KMS-11 (cell line): ENCODE measurements at regions not wholly inside any gene's neighbourhood (a gene's known extent, or its start where the extent isn't known, plus 50 kb on each side); places are given as distances from the start of the nearest gene placed in this dataset.

Experiments used
- H2AFZ ChIP-seq: fragments of 200-600 bp; sonication (generic); 2 replicates; pipeline ENCODE4 v1.6.1; 2016; ENCODE audit warnings: antibody characterized with exemption, mixed run types, low read depth
- H3K27ac ChIP-seq: fragments of 200-600 bp; sonication (generic); 2 replicates; pipeline ENCODE4 v1.6.1; 2016; ENCODE audit warnings: mild to moderate bottlenecking, mixed run types
- H3K27me3 ChIP-seq: fragments of 200-600 bp; sonication (generic); 2 replicates; pipeline ENCODE4 v1.6.1; 2017; ENCODE audit warnings: mild to moderate bottlenecking, low read depth, mixed run types, moderate library complexity; ENCODE audit not compliant: insufficient read depth
- H3K36me3 ChIP-seq: fragments of 200-600 bp; sonication (generic); 2 replicates; pipeline ENCODE4 v1.6.1; 2017; ENCODE audit warnings: mild to moderate bottlenecking, mixed run types; ENCODE audit not compliant: insufficient read depth
- H3K4me1 ChIP-seq: fragments of 200-600 bp; sonication (generic); 2 replicates; pipeline ENCODE4 v1.6.1; 2016; ENCODE audit warnings: mild to moderate bottlenecking, low read depth, mixed run types; ENCODE audit not compliant: poor library complexity, severe bottlenecking
- H3K4me2 ChIP-seq: fragments of 200-600 bp; sonication (generic); 2 replicates; pipeline ENCODE4 v1.7.0; 2016; ENCODE audit warnings: mild to moderate bottlenecking, mixed run types
- H3K4me3 ChIP-seq: fragments of 200-600 bp; sonication (generic); IDR thresholded peaks from 2 replicates; pipeline ENCODE4 v1.6.1; 2017; ENCODE audit warnings: low read depth, low read length, mixed read lengths; ENCODE audit not compliant: insufficient read depth
- H3K79me2 ChIP-seq: fragments of 200-600 bp; sonication (generic); 2 replicates; pipeline ENCODE4 v1.6.1; 2016; ENCODE audit warnings: low read depth, mixed run types; ENCODE audit not compliant: insufficient read depth
- H3K9ac ChIP-seq: fragments of 200-600 bp; sonication (generic); 2 replicates; pipeline ENCODE4 v1.6.1; 2016; ENCODE audit warnings: mild to moderate bottlenecking, mixed run types
- H4K20me1 ChIP-seq: fragments of 200-600 bp; sonication (generic); 2 replicates; pipeline ENCODE4 v1.6.1; 2016; ENCODE audit warnings: mild to moderate bottlenecking, mixed run types; ENCODE audit not compliant: insufficient read depth
- TF ChIP-seq, protein P1 (sequence below): fragments of 200-600 bp; sonication (generic); conservative IDR thresholded peaks from 2 replicates; pipeline ENCODE4 v1.6.1; 2017; ENCODE audit warnings: low read depth, mild to moderate bottlenecking, antibody characterized with exemption, low read length, moderate library complexity, mixed read lengths

DNA sequence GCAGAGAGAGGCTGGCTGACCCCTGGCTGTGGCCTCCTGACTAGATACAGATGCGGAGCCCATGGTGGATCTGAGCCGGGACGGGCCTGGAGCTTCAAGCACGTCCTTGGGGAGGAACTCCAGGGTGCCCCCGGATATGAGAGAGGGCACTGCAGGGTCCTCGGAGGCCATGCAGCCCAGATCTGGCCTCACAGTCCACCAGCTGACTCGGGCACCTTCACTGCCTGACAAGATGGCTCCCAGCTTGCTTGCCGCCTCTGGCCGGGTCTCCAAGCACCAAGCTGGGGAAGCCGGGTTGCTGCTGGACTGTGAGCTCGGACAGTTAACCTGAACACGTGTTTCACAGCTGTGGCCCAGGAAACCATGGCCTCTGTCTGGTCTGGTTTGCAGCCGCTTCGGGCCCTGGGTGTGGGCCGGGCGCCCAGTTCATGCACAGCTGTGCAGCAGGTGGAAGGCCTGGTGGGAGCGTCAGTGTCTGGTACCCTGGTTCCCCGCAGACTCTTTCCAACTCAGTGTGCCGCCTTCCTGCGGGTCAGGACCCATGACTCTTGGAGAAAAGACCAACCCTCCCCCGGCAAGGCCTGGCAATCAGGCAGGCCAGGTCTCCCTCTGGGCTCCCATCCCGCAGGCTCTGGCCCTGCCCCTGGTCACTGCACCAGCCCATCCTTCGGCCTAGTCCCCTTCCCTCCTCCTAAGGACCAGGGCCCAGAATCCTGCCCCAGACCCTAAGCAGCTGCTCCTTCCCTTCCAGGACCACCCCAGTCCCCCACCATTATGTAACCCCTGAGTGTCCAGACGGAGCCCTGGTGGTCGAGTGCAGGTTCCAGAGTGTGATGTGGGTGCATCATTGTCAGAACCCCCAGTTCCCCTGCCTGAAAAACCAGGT is 74.6 kb upstream of the OTOS start:
- Histone ChIP-seq H3K27ac (no peak overlapping the region), H3K27me3 (peaks cover 3% of the 10 kb centered on the region; the same call in 1 of the 2 replicates), H3K79me2 (no peaks in the 10 kb centered on the region), H3K4me1 (no peaks in the 10 kb centered on the region), H3K36me3 (no peaks in the 10 kb centered on the region), H3K4me2 (no peak overlapping the region), H2AFZ (no peak overlapping the region), H3K9ac (no peak overlapping the region), H4K20me1 (no peaks in the 10 kb centered on the region), H3K4me3 (no peak overlapping the region)
- TF ChIP-seq, protein P1, sequence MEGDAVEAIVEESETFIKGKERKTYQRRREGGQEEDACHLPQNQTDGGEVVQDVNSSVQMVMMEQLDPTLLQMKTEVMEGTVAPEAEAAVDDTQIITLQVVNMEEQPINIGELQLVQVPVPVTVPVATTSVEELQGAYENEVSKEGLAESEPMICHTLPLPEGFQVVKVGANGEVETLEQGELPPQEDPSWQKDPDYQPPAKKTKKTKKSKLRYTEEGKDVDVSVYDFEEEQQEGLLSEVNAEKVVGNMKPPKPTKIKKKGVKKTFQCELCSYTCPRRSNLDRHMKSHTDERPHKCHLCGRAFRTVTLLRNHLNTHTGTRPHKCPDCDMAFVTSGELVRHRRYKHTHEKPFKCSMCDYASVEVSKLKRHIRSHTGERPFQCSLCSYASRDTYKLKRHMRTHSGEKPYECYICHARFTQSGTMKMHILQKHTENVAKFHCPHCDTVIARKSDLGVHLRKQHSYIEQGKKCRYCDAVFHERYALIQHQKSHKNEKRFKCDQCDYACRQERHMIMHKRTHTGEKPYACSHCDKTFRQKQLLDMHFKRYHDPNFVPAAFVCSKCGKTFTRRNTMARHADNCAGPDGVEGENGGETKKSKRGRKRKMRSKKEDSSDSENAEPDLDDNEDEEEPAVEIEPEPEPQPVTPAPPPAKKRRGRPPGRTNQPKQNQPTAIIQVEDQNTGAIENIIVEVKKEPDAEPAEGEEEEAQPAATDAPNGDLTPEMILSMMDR: no peak

- no peaks in the 10 kb centered on the region for H3K36me3 ChIP-seq
- H2AFZ ChIP-seq: no peak overlapping the region
- peaks cover 7% of the 10 kb centered on the region; the same call in 1 of the 2 replicates for H3K27me3 ChIP-seq
- H3K27ac ChIP-seq: no peak overlapping the region
- TF ChIP-seq, protein P1: no peak
- no peak overlapping the region for H3K9ac ChIP-seq
- no peak overlapping the region for H3K4me3 ChIP-seq
- no peak overlapping the region for H3K4me2 ChIP-seq
- no peaks in the 10 kb centered on the region for H3K79me2 ChIP-seq
- H4K20me1 ChIP-seq: no peaks in the 10 kb centered on the region
- H3K4me1 ChIP-seq: no peaks in the 10 kb centered on the region
Observed at GRCh38 chr2:240215676-240216051, 75.2 kb upstream of the OTOS start.

DNA sequence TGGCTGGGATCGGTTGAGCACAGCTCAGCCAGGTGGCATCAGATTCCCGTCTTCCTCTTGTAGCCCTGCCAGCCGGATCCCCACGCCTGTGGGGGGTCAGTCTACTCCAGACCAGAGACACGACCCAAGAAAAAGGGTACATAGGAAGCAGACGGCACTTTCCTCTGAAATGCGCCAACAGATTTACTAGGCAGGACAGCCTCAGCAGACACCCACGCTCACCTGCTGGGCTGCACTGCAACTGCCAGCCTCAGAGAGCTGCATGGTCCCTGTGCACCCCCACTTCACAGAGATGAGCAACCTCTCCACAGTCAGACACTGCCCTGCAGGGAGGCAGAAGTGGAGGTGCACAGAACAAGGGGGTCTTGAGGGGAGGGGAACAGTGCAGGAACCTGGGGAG is 75.7 kb upstream of the OTOS start:
- Histone ChIP-seq H3K79me2 (no peaks in the 10 kb centered on the region), H4K20me1 (no peaks in the 10 kb centered on the region), H3K27me3 (peaks cover 12% of the 10 kb centered on the region; the same call in 1 of the 2 replicates), H3K36me3 (no peaks in the 10 kb centered on the region), H3K4me3 (no peak overlapping the region), H3K27ac (no peak overlapping the region), H3K4me1 (no peaks in the 10 kb centered on the region), H3K9ac (no peak overlapping the region), H3K4me2 (no peak overlapping the region), H2AFZ (no peak overlapping the region)
- TF ChIP-seq, protein P1: no peak

DNA sequence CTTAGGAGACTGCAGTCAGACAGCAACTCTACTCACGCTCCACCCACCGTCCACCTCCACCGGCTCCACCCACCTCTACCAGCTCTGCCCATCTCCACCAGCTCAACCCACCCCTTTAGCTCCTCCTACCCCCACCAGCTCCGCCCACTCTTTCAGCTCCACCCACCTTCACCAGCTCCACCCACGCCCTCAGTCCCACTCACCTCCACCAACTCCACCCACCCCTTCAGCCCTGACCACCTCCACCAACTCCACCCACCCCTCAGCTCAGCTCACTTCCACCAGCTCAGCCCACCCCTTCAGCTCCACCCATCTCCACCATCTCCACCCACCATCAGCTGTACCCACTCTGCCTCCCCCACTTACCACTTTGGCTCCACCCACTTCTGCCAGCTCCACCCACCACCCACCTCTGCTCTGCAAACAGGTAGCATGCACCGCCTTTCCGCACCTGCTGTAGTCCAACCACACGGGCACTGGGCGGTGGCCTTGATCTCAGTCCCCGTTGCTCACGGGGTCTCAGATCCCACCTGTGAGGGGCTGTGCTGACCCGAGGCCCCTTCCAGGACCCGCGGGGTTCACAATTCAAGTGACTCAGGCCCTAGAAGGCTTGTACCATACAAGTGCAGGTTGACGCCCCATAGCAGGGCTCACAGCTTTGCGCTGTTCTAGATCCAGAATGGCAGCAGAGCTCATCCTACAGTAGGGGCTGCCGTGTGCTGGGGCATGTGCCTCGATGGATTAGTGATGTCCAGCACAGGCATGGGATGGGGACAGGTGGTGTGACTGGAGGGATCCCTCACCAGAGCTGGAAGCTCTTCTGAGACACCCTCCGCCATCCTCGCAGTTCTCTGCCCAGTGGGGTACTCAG is 77.2 kb upstream of the OTOS start:
- H3K27me3 ChIP-seq: peaks cover 14% of the 10 kb centered on the region; the same call in 1 of the 2 replicates
- H3K4me2 ChIP-seq: no peak overlapping the region
- H3K27ac ChIP-seq: no peak overlapping the region
- no peak overlapping the region for H3K9ac ChIP-seq
- H3K36me3 ChIP-seq: no peaks in the 10 kb centered on the region; the same call in 1 of the 2 replicates
- TF ChIP-seq, protein P1: no peak
- H4K20me1 ChIP-seq: no peaks in the 10 kb centered on the region
- H3K79me2 ChIP-seq: no peaks in the 10 kb centered on the region
- no peak overlapping the region for H2AFZ ChIP-seq
- no peaks in the 10 kb centered on the region for H3K4me1 ChIP-seq
- no peak overlapping the region for H3K4me3 ChIP-seq
